AG10803 (cell line): ENCODE measurements at regions not wholly inside any gene's neighbourhood (a gene's known extent, or its start where the extent isn't known, plus 50 kb on each side); places are given as distances from the start of the nearest gene placed in this dataset.
A peak's percentile ranks its signal among the peaks of the same experiment; 100 is the strongest.

ENCODE experiments used
- DNase-seq: peaks from one replicate; pipeline ENCODE4 v3.0.0; 2010; ENCODE audit warnings: low read depth
- H3K4me3 ChIP-seq: 2 replicates; pipeline ENCODE4 v1.5.1; 2011; ENCODE audit warnings: mild to moderate bottlenecking, low read length, control low read depth
- CTCF ChIP-seq: conservative IDR thresholded peaks from 2 replicates; pipeline ENCODE4 v1.5.1; 2011; ENCODE audit warnings: mild to moderate bottlenecking, low read length, control low read depth, inconsistent platforms

DNA sequence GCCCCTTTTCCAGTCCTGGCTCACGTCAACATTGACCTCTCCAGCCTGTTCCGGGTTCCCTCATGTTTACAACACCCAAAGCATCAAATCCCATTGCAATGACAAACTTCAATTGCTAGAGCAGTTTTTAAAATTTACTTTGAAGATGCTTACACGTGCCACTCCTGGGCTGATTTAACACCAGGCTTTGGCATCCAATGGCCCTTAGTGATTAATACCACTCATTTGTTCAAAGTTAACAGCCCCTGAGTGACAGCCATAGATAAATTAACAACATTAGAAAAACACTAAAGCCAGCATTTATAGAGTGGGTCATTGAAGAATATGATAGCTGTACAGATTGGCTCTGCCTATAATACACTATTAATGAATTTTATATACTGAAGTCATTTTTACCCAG is 135.1 kb downstream of the PMP22 start:
- no peak for DNase-seq
- no peak overlapping the region for H3K4me3 ChIP-seq
- no peak for TF ChIP-seq CTCF

DNA sequence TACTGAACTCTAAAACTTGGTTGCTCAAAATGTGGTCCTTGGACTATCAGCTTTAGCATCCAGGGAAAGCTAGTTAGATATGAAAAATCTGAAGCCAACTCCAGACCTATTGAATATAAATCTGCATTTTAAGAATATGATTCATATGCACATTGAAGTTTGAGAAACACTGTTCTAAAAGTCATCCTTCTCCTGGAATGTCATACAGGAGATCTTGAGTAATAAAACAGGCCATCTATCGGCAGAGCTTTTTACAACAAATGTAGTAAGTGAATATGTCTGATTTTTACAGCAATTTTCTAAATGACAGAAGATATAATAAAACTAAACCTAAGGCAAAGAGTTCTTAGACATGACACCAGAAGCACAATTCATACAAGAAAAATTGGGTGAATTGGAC is 140.4 kb downstream of the PMP22 start:
- no peak for TF ChIP-seq CTCF
- H3K4me3 ChIP-seq = no peak overlapping the region
- peak; percentile 38 for DNase-seq

DNA sequence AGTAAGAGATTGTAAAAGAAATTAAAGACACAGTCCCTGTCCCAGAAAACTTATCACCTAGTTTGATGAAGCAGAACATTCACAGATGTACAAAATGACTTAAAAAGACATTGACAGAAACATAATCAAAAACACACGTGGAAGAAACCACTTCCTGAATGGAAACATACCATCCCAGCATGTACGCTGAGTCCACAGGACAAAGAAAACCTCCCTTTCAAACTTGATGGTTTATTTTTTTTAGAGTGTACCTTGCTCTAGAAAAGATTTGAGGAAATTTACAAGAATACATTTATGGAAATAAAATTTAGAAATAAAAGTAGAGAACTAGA is 140.9 kb downstream of the PMP22 start:
- H3K4me3 ChIP-seq = no peak overlapping the region
- no peak for TF ChIP-seq CTCF
- peak; percentile 70 for DNase-seq

DNA sequence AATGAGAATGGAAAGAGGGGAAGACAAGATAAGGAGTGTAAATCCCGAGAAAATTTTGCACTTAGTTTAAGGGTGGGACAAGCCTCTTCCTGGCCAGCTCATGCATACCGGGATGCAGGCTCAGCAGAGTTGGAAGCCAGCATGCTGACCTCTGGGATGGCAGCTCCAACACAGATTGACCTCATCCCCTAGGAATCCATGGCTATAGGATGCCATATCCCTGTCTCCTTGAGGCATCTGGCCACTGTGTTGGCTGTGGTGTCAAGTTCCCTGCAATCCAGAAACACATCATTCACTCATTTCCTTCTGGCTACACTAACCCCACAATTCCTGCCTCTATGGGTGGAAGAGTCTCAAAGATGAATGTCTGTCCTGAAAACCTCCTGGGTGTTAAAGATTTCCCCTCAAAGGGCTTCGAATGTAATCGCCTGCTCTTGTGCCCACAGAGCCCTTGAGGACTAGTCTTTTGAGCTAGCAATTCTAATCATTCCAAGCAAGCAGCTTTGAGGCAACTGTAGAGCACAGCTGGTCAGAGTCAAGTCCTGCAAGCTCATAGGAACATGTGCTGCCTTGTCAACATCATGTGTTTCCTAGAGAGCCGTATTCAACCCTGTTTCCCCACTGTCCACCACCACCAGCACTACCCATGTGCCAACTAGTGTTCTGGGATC is 141.4 kb downstream of the PMP22 start:
- TF ChIP-seq CTCF = no peak
- H3K4me3 ChIP-seq = no peak overlapping the region
- DNase-seq = peak; percentile 91

DNA sequence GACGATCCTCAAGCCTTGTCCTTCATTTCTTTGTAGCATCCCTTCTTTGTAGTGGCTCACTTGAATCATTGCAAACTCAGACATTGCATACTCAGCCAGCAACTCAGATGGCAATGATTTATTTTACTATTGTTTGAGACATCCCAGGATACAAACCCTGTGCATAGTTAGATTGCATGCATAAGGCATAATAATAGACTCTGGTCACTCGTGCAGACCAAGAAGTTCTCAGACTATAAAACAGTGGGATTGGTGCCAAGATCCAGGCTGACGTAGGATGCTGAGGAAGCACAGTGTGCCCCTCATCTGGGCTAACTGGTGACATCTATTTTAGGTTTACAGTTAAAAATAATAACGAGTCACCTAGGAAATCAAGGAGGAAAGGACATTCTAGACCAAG is 142.3 kb downstream of the PMP22 start:
- peak; percentile 64 for DNase-seq
- no peak overlapping the region for H3K4me3 ChIP-seq
- no peak for TF ChIP-seq CTCF

DNA sequence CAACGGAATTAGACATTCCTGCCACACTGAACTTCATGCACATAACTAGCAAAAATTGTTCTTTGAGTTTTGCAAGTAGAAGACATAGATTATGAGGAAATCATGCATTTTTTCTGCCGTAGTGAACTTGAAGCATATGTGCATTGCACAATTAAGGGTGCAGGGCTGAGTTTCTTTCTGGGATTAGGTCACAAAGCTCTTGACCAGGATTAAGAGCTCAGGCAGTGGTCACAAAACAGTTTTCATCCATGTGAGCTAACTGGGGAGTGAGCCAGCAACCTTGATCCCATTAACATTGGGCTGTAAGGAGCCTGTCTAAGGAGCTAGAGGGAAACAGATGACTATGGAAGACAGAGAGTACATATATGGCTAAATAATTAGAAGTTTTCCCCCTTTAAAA is 143.7 kb downstream of the PMP22 start:
- DNase-seq = peak; percentile 94
- no peak overlapping the region for H3K4me3 ChIP-seq
- no peak for TF ChIP-seq CTCF

GRCh38 chr17:15119968-15120367 is 145.2 kb downstream of the PMP22 start:
- no peak for TF ChIP-seq CTCF
- DNase-seq = peak; percentile 72
- H3K4me3 ChIP-seq = no peak overlapping the region
